Subcutaneous abdominal adipose tissue (tissue), 5 donors: ENCODE measurements at regions not wholly inside any gene's neighbourhood (a gene's known extent, or its start where the extent isn't known, plus 50 kb on each side); places are given as distances from the start of the nearest gene placed in this dataset.
"Not testable (repeated sequence)": the region's sequence is repeated elsewhere in the genome, so short reads cannot be mapped to it uniquely, and the experiment has no call there.

Source experiments
- H3K27ac ChIP-seq: one replicate; pipeline ENCODE4 v1.7.0; 2013; ENCODE audit warnings: low read depth, mild to moderate bottlenecking, inconsistent platforms, low read length, moderate library complexity
- H3K27me3 ChIP-seq, 5 donors: one replicate each; pipeline ENCODE4 v1.7.0; 2013; ENCODE audit warnings: low read length in 5 of 5, inconsistent platforms in 1 of 5; ENCODE audit not compliant: control insufficient read depth in 5 of 5, insufficient read depth in 4 of 5
- H3K36me3 ChIP-seq, 5 donors: one replicate each; pipeline ENCODE4 v1.7.0; 2013; ENCODE audit warnings: low read length in 5 of 5; ENCODE audit not compliant: control insufficient read depth in 5 of 5, insufficient read depth in 5 of 5
- H3K4me1 ChIP-seq, 5 donors: one replicate each; pipeline ENCODE4 v1.7.0; 2013; ENCODE audit warnings: low read length in 5 of 5, mild to moderate bottlenecking in 3 of 5, moderate library complexity in 1 of 5; ENCODE audit not compliant: control insufficient read depth in 5 of 5, insufficient read depth in 5 of 5
- H3K4me3 ChIP-seq, 5 donors: one replicate each; pipeline ENCODE4 v1.7.0; 2013; ENCODE audit warnings: low read length in 5 of 5, low read depth in 1 of 5
- H3K9ac ChIP-seq, 5 donors: one replicate each; pipeline ENCODE4 v1.7.0; 2013; ENCODE audit warnings: low read length in 5 of 5, mild to moderate bottlenecking in 4 of 5, moderate library complexity in 3 of 5
- H3K9me3 ChIP-seq, 5 donors: one replicate each; pipeline ENCODE4 v1.7.0; 2013; ENCODE audit warnings: low read length in 5 of 5; ENCODE audit not compliant: control insufficient read depth in 5 of 5
- donor health status: healthy.
- donor health status: healthy.
- donor health status: healthy.
- donor health status: healthy.
- donor health status: healthy.

DNA sequence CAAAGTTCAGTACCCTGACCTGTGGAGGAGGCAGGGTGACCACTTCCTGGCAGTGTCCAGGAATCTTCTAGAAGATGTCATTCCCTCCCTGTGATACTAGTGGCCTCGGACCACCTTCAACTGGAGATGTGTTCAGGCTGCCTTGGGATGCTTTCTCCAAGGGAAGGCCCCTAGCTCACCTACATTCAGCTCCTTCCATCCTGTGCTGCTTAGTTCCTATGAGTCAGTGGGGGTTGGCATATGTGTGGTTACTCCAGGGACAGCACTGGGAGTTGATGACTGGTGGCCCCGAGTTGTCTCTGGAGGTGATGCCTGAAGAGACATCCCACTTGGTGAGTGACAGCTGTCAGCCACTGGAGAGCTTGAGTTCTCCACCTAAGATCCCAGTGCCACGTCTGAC, 81.8 kb upstream of the OR9Q1 start:
- Histone ChIP-seq H3K4me1 (peaks cover 0 to 4% (median 0%) of the 10 kb centered on the region in 5 donors), H3K4me3 (no peak overlapping the region), H3K27me3 (no peaks in the 10 kb centered on the region), H3K36me3 (no peaks in the 10 kb centered on the region), H3K27ac (no peak overlapping the region), H3K9ac (no peak overlapping the region), H3K9me3 (no peaks in the 10 kb centered on the region)

DNA sequence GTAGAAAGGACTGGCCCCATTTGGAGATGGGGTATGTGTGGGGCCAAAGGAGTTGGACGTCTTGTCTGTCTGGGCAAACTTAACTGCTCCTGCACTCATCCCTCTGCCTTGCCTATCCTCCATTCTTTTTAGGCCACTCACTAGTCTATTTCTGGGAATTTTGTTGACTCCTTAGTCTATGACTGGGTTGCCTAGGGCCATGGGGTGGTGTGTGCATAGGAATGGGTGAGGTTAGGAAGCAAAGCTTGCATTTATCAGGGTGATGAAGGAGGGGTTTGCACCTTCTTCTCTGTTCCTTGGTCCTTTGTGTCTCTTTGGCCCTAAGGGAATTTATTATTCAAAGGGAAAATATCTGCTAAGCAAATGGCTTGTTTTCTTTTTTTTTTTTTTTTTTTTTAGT, 80.9 kb upstream of the OR9Q1 start:
- Histone ChIP-seq H3K4me3 (no peak overlapping the region), H3K27ac (no peak overlapping the region), H3K27me3 (no peaks in the 10 kb centered on the region), H3K9ac (no peak overlapping the region), H3K36me3 (no peaks in the 10 kb centered on the region), H3K4me1 (peaks cover 0 to 4% (median 0%) of the 10 kb centered on the region in 5 donors), H3K9me3 (no peaks in the 10 kb centered on the region)

DNA sequence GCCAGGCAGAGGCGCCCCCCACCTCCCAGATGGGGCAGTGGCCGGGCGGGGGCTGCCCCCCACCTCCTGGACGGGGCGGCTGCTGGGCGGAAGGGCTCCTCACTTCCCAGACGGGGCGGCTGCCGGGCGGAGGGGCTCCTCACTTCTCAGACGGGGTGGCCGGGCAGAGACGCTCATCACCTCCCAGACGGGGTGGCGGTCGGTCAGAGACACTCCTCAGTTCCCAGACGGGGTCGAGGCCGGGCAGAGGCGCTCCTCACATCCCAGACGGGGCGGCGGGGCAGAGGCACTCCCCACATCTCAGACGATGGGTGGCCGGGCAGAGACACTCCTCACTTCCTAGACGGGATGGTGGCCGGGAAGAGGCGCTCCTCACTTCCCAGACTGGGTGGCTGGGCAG, 79.9 kb upstream of the OR9Q1 start:
- H3K36me3 ChIP-seq, H3K9ac ChIP-seq, H3K4me1 ChIP-seq, H3K27ac ChIP-seq, H3K27me3 ChIP-seq, H3K9me3 ChIP-seq, H3K4me3 ChIP-seq: not testable (repeated sequence)

DNA sequence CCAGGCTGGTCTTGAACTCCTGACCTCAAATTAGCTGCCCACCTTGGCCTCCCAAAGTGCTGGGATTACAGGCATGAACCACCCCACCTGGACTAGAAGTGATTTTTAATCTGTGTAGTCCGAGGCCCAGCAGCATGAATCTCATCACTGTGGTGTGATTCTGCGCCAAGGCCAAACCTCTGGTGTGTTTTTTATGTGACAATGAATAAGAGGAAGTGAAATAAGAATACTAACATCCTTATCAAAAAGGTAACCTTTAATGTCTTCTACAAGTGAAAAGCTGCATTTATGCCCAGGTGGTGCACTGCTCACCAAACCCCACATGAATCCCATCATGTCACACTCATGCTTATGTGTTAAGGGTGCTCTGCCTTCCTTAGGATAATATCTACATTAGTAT, 77.1 kb upstream of the OR9Q1 start:
- Histone ChIP-seq H3K36me3 (no peaks in the 10 kb centered on the region), H3K9ac (no peak overlapping the region), H3K27ac (no peak overlapping the region), H3K9me3 (no peaks in the 10 kb centered on the region), H3K4me3 (no peak overlapping the region), H3K27me3 (no peaks in the 10 kb centered on the region), H3K4me1 (peaks cover 0 to 4% (median 0%) of the 10 kb centered on the region in 5 donors)

DNA sequence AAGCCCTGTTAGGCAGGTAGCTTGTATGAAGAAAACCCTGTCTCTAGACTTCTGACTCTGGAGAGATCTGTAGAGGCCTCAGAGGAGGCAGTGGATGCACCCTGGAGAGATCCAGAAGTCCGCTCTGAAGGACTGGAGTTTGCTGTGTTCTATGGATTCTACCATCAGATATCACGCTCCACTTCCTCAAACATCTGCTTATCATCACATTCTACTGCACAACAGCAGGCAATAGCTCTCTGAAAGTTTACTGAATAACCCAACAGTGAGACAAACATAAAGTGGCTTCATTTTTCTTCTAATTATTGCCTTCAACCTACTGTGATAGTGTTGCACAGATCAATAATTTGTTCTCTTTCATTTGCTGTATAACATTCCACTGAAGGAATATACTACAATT, 59.0 kb upstream of the OR9Q1 start:
- H3K4me1 ChIP-seq = no peaks in the 10 kb centered on the region
- no peak overlapping the region for H3K9ac ChIP-seq
- no peaks in the 10 kb centered on the region for H3K27me3 ChIP-seq
- no peak overlapping the region for H3K4me3 ChIP-seq
- peaks cover 0 to 3% (median 0%) of the 10 kb centered on the region in 5 donors for H3K9me3 ChIP-seq
- no peak overlapping the region for H3K27ac ChIP-seq
- H3K36me3 ChIP-seq = no peaks in the 10 kb centered on the region

DNA sequence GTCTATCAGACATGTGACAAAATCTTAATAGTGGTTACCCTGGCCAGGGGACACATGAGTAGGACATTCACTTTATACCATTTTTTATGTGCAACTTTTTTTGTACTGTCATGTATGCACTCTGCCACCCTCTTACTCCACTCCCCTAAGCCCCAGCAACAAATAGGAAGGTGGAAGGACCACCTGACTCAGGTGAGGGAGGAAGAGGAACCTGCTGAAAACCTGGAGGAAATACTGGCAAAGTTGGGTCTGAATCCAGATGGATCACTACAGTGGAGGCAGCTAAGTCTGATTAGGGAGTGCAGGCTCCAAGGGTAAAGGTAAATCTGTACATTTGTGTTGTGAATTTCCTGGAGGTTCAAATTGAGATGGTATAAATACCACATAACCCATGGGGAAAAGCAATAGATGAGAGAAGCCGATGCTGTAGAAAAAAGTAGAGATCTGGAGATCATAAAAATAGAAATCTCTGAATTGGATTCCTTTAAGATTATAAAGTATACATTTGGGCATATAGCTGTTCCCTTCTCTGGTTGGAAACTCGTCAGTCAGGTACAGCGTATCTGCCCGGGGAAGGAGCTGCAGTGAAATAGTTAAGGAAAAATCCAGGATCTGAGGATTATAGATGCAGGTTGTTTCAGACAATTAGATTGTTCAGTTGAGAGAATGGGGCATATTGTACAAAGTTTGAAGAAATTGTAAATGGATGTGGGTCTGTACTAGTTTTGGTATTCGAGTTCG, 52.2 kb upstream of the OR9Q1 start:
- H3K36me3 ChIP-seq = no peaks in the 10 kb centered on the region
- no peak overlapping the region for H3K27ac ChIP-seq
- H3K4me1 ChIP-seq = no peaks in the 10 kb centered on the region
- no peaks in the 10 kb centered on the region for H3K27me3 ChIP-seq
- H3K9me3 ChIP-seq = no peaks in the 10 kb centered on the region
- no peak overlapping the region for H3K4me3 ChIP-seq
- H3K9ac ChIP-seq = no peak overlapping the region

DNA sequence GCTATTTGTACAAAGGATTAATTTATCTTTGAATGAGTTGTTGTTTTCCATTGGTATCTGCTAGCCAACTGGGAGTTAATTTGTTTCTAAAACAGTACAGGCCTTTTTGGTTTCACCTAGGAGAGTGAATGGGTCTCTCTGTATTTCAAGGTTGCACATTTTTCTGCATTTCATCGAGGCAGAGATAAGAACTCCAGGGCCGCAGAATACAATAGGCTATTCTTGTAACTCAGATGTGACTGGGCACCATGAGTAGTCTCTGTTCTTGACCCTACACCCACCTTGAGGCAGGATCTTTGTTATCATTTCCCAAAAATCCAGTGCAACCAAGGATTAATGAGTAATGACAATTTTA, 51.7 kb upstream of the OR9Q1 start:
- H3K4me3 ChIP-seq = no peak overlapping the region
- H3K4me1 ChIP-seq = no peaks in the 10 kb centered on the region
- no peaks in the 10 kb centered on the region for H3K36me3 ChIP-seq
- no peaks in the 10 kb centered on the region for H3K9me3 ChIP-seq
- no peak overlapping the region for H3K9ac ChIP-seq
- H3K27me3 ChIP-seq = no peaks in the 10 kb centered on the region
- no peak overlapping the region for H3K27ac ChIP-seq
